HEK293T (cell line): ENCODE measurements at regions not wholly inside any gene's neighbourhood (a gene's known extent, or its start where the extent isn't known, plus 50 kb on each side); places are given as distances from the start of the nearest gene placed in this dataset.

Experiments used
- ARNT ChIP-seq: fragments of 450-650 bp; IDR thresholded peaks from 2 replicates; pipeline ENCODE4 v1.6.1; 2017; ENCODE audit warnings: mild to moderate bottlenecking
- BHLHE40 ChIP-seq: fragments of 450-650 bp; IDR thresholded peaks from 2 replicates; pipeline ENCODE4 v1.6.1; 2016; ENCODE audit warnings: mild to moderate bottlenecking, moderate library complexity, borderline replicate concordance
- CTBP1 ChIP-seq: fragments of 450-650 bp; IDR thresholded peaks from 2 replicates; pipeline ENCODE4 v1.6.1; 2016; ENCODE audit warnings: borderline replicate concordance
- ELF4 ChIP-seq: fragments of 450-650 bp; IDR thresholded peaks from 2 replicates; pipeline ENCODE4 v1.6.1; 2017; ENCODE audit warnings: antibody characterized with exemption
- FOXA1 ChIP-seq: fragments of 450-650 bp; IDR thresholded peaks from 2 replicates; pipeline ENCODE4 v1.6.1; 2016; ENCODE audit warnings: mild to moderate bottlenecking
- FOXK2 ChIP-seq: fragments of 450-650 bp; IDR thresholded peaks from 2 replicates; pipeline ENCODE4 v1.6.1; 2016; ENCODE audit warnings: mild to moderate bottlenecking
- FOXM1 ChIP-seq: fragments of 450-650 bp; IDR thresholded peaks from 2 replicates; pipeline ENCODE4 v1.6.1; 2017; ENCODE audit warnings: mild to moderate bottlenecking, borderline replicate concordance
- L3MBTL2 ChIP-seq: fragments of 450-650 bp; conservative IDR thresholded peaks from 2 replicates; pipeline ENCODE4 v1.6.1; 2016; ENCODE audit warnings: mild to moderate bottlenecking
- PKNOX1 ChIP-seq: fragments of 450-650 bp; IDR thresholded peaks from 2 replicates; pipeline ENCODE4 v1.6.1; 2016
- SP1 ChIP-seq: fragments of 450-650 bp; IDR thresholded peaks from 2 replicates; pipeline ENCODE4 v1.6.1; 2017
- SUZ12 ChIP-seq: fragments of 450-650 bp; IDR thresholded peaks from 2 replicates; pipeline ENCODE4 v1.6.1; 2016; ENCODE audit warnings: mild to moderate bottlenecking

GRCh38 chr18:33870059-33870458, 292.0 kb downstream of the ASXL3 start:
- TF ChIP-seq CTBP1: no peak
- no peak for TF ChIP-seq SUZ12
- TF ChIP-seq BHLHE40: no peak
- TF ChIP-seq SP1: no peak
- no peak for TF ChIP-seq ELF4
- TF ChIP-seq PKNOX1: no peak
- TF ChIP-seq FOXM1: no peak
- no peak for TF ChIP-seq FOXA1
- TF ChIP-seq L3MBTL2: no peak
- TF ChIP-seq ARNT: no peak
- TF ChIP-seq FOXK2: no peak
